GM19035 (cell line): ENCODE measurements at regions not wholly inside any gene's neighbourhood (a gene's known extent, or its start where the extent isn't known, plus 50 kb on each side); places are given as distances from the start of the nearest gene placed in this dataset.

Experiments
- ATAC-seq: cut with Tn5 transposase; IDR thresholded peaks from one replicate; pipeline ENCODE4 v1.9.1; 2021; ENCODE audit not compliant: unreplicated experiment

GRCh38 chr12:34361721-34362316 lies 339.5 kb downstream of the ALG10 start:
- ATAC-seq, result no peak

DNA sequence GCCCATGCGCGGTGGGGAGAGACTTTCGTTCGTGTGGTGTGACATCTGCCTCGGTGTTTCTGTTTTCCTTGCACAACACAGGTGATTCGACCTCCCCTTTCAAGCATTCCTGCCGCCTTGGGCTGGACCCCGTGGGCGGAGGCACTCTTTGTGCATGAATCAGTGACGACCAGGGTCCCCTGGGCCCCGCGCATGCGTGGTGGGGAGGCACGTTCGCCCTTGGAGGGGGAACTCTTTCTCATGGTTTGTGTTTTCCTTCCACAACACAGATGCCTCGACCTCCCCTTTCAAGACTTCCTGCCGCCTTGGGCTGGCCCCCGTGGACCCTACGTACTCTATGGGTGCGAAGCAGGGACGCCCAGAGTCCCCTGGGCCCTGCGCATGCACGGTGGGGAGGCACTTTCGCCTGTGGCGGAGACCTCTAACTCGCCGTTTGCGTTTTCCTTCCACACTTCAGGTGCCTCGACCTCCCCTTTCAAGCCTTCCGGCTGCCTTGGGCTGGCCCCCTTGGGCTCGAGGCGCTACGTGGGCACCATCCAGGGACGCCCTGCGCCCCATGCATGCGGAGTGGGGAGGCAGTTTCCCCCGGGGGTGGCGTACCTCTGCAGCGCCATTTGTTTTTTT lies 340.9 kb downstream of the ALG10 start:
- no peak for ATAC-seq

GRCh38 chr12:34368079-34368478 lies 345.8 kb downstream of the ALG10 start:
- no peak for ATAC-seq

DNA sequence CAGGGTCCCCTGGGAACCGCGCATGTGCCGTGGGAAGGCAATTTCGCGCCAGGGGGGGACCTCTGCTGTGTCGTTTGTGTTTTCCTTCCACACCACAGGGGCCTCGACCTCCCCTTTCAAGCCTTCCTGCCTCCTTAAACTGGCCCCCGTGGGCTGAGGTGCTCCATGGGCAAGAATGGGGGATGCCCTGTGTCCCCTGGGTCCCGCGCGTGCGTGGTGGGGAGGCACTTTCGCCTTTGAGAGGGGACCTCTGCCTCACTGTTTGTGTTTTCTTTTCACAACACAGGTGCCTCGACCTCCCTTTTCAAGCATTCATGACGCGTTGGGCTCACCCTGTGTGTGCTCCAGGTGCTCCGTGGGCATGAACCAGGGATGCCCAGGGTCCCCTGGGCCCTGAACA lies 348.8 kb downstream of the ALG10 start:
- ATAC-seq, result no peak

GRCh38 chr12:34372003-34372402 lies 349.7 kb downstream of the ALG10 start:
- ATAC-seq, result no peak

DNA sequence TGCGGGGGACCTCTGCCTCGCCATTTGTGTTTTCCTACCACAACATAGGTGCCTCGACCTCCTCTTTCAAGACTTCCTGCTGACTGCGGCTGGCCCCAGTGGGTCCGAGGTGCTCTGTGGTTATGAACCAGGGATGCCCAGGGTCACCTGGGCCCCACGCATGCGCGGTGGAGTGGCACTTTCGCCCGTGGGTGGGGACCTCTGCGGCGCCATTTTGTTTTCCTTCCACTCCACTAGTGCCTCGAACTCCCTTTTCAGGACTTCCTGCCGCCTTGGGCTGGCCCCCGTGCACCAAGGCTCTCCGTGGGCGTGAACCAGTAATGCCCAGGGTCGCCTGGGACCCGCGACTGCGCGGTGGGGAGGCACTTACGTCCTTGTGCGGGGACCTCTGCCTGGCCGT lies 351.6 kb downstream of the ALG10 start:
- ATAC-seq, result no peak

- no peak for ATAC-seq
Observed at GRCh38 chr12:34376133-34376799, 354.0 kb downstream of the ALG10 start.

DNA sequence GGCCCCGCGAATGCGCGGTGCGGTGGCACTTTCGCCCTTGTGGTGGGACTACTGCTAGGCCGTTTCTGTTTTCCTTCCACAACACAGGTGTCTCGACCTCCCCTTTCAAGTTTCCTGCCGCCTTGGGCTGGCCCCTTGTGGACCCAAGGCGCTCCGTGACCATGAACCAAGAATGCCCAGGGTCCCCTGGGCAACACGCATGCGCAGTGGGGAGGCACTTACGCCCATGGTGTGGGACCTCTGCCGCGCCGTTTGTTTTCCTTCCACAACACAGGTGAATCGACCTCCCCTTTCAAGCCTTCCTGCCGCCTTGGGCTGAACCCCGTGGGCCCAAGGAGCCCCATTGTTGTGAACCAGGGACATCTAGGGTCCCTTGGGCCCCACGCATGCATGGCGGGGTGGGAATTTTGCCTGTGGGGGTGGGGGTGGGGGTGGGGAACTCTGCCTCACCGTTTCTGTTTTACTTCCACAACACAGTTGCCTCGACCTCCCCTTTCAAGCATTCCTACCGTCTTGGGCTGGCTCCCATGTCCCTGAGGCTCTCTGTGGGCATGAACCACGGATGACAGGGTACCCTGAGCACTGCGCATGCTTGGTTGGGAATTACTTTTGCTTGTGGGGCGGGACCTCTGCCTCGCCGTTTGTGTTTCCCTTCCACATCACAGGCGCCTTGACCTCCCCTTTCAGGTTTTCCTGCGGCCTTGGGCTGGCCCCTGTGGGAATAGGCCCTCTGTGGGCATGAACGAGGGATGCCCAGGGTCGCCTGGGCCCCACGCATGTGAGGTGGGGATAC lies 355.1 kb downstream of the ALG10 start:
- ATAC-seq, result no peak

DNA sequence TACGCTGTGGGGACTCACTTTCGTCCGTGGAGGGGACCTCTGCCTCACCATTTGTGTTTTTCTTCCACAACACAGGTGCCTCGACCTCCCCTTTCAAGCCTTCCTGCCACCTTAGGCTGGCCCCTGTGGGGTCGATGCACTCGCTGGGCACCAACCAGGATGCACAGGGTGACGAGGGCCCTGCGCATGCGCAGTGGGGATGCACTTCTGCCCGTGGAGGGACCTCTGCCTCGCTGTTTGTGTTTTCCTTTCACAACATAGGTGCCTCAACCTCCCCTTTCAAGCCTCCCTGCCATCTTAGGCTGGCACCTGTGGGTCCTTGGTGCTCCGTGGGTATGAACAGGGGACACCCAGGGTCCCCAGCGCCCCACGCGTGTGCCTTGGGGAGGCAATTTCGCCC lies 356.8 kb downstream of the ALG10 start:
- no peak for ATAC-seq

GRCh38 chr12:34384693-34385092 lies 362.4 kb downstream of the ALG10 start:
- no peak for ATAC-seq

GRCh38 chr12:34386016-34386415 lies 363.7 kb downstream of the ALG10 start:
- ATAC-seq, result no peak

DNA sequence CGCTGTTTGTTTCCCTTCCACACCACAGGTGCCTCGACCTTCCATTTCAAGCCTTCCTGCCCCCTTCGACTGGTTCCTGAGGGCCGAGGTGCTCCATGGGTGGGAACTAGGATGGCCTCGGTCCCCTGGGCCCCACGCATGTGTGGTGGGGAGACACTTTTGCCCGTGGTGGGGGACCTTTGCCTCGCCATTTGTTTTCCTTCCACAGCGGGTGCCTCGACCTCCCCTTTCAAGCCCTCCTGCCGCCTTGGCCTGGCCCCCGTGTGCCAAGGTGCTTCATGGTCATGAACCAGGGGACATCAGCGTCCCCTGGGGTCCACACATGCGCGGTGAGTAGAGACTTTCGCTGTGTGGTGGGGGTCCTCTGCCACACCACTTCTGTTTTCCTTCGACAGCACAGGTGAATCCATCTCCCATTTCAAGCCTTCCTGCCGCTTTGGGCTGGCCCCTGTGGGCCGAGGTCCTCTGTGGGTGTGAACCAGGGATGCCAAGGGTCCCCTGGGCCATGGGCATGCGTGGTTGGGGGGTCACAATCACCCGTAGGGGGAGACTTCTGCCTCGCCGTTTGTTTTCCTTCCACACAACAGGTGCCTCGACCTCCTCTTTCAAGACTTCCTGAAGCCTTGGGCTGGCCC lies 364.4 kb downstream of the ALG10 start:
- ATAC-seq, result no peak

DNA sequence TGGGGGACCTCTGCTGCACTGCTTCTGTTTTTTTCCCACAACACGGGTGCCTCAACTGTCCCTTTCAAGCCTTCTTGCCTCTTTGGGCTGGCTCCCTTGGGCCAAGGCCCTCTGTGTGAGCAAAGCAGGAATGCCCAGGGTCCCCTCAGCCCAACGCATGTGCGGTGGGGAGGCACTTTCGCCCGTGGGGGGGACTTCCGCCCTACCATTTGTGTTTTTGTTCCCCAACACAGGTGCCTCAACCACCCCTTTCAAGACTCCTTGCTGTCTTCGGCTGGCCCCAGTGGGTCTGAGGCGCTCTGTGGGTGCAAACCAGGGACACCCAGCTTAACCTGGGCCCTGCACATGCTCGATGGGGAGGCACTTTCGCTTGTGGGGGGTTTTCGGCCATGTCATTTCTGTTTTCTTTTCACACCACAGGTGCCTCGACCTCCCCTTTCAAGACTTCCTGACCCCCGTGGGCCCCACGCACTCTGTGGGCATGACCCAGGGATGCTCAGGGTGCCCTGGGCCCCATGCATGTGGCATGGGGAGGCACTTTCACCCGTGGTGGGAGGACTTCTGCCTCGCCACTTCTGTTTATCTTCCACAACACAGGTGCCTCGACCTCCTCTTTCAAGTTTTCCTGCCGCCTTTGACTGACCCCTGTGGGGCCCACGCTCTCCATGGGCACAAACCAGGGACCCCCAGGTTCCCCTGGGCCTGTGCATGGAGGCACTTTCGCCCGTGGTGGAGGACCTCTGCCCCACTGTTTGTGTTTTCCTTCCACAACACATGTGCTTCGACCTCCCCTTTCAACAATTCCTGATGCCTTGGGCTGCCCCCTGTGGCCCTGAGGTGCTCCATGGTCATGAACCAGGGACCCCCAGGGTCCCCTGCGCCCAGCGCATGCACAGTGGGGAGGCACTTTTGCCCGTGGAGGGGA lies 365.7 kb downstream of the ALG10 start:
- ATAC-seq, result no peak

- no peak for ATAC-seq
Observed at GRCh38 chr12:34388636-34389377, 366.5 kb downstream of the ALG10 start.

DNA sequence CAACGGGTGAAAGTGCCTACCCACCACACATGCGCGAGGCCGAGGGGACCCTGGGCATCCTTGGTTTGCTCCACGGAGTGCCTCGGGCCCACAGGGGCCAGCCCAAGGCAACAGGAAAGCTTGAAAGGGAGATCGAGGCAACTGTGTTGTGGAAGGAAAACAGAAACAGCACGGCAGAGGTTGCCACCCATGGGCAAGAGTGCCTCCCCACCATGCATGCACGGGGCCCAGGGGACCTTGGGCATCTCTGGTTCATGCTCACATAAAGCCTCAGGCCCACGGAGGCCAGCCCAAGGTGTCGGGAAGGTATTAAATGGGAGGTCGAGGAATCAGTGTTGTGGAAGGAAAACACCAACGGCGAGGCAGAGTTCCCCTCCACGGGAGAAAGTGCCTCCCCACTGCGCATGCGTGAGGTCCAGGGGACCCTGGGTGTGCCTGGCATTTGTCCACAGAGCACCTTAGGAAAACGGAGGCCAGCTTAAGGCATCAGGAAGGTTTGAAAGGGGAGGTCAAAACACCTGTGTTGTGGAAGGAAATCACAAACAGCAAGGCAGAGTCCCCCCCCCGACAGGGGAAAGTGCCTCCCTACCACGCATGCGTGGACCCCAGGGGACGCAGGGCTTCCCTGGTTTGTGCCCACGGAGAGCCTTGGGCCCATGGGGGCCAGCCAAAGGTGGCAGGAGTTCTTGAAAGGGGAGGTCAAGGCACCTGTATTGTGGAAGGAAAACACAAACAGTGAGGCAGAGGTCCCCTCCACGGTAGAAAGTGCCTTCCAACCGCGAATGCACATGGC lies 367.3 kb downstream of the ALG10 start:
- ATAC-seq, result no peak

GRCh38 chr12:34390171-34390841 lies 368.0 kb downstream of the ALG10 start:
- ATAC-seq, result no peak

DNA sequence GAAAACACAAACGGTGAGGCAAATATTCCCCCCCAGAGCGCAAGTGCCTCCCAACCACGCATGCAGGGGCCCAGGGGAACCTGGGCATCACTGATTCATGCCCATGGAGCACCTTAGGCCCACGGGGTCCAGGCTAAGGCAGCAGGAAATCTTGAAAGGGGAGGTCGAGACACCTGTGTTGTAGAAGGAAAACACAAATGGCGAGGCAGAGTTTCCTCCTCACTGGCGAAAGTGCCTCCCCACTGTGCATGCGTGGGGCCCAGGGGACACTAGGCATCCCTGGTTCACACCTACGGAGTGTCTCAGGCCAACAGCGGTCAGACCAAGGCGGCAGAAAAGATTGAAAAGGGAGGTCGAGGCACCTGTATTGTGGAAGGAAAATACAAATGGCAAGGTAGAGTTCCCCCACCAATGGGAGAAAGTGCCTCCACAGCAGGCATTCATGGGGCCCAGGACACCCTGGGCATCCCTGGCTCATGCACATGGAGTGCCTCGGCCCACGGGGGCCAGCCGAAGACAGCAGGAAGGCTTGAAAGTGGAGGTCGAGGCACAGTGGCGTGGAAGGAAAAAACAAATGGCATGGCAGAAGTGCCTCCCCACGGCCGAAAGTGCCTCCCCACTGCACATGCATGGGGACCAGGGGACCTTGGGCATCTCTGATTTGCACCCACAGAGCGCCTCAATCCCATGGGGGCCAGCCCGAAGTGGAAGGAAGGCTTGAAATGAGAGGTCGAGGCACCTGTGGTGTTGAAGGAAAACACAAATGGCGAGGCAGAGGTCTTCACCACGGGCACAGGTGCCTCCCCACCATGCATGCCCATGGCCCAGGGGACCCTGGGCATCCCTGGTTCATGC lies 368.8 kb downstream of the ALG10 start:
- no peak for ATAC-seq
